ENCODE measurements at regions not wholly inside any gene's neighbourhood (a gene's known extent, or its start where the extent isn't known, plus 50 kb on each side); places are given as distances from the start of the nearest gene placed in this dataset.

- no peak overlapping the region for H3K9ac ChIP-seq (ENCODE audit: control insufficient read depth, insufficient read depth, low read length)
- H2AFZ ChIP-seq (ENCODE audit: control insufficient read depth, low read depth, low read length): no peak overlapping the region
- H3K4me2 ChIP-seq (ENCODE audit: control insufficient read depth, insufficient read depth): no peak overlapping the region
- FAIRE-seq (no peak), DNase-seq (ENCODE audit: low read depth, low spot score) (no peak), ATAC-seq (no peak)
- ChIA-PET RAD21 (ENCODE audit: unreplicated experiment) (interaction anchor here (0.9 to 1.3 kb wide), 2 partner anchors 10 to 32 kb away, joined by 3 read pairs; no protein-coding TSS in a partner anchor), SMC1A (ENCODE audit: uncharacterized antibody, unreplicated experiment) (interaction anchor here (0.9 to 1.7 kb wide), 7 partner anchors 11 to 775 kb away, joined by 3 to 6 read pairs (median 3); no protein-coding TSS in a partner anchor), CTCF (interaction anchor here (0.9 kb wide), 1 partner anchor 20 kb away, joined by 3 read pairs; no protein-coding TSS in a partner anchor), POLR2A (interaction anchor here (0.9 kb wide), 1 partner anchor 15 kb away, joined by 3 read pairs; no protein-coding TSS in a partner anchor)
- no peaks in the 10 kb centered on the region for H3K79me2 ChIP-seq (ENCODE audit: control insufficient read depth, insufficient read depth, low read length)
- no peaks in the 10 kb centered on the region for H4K20me1 ChIP-seq (ENCODE audit: control insufficient read depth, insufficient read depth)
- no TSS peak for BruUV-seq (replicated peaks)
- no peaks in the 10 kb centered on the region for H3K4me1 ChIP-seq (ENCODE audit: control insufficient read depth, insufficient read depth, low read length)
- H3K36me3 ChIP-seq (ENCODE audit: control insufficient read depth in 2 of 2, insufficient read depth in 2 of 2, low read length in 1 of 2): no peaks in the 10 kb centered on the region
- in situ Hi-C loops (cut with MboI) (no loop called here), intact Hi-C loops (cut with micrococcal nuclease; ENCODE audit: unreplicated experiment) (no loop called here)
- no peaks in the 10 kb centered on the region for H3K9me3 ChIP-seq (replicated peaks; ENCODE audit: control insufficient read depth, insufficient read depth, low read length)
- no peaks in the 10 kb centered on the region for H3K27me3 ChIP-seq (replicated peaks in 1 of 2; ENCODE audit: control insufficient read depth in 2 of 2, insufficient read depth in 2 of 2, low read length in 1 of 2)
- H3K27ac ChIP-seq (ENCODE audit: control insufficient read depth, insufficient read depth): no peak overlapping the region
- H3K4me3 ChIP-seq: no peak overlapping the region
- no peak for TF ChIP-seq E2F4 (IDR thresholded peaks at IDR 0.05; ENCODE audit: low read depth, low read length)
- TF ChIP-seq PAX5 (IDR thresholded peaks at IDR 0.05; ENCODE audit: borderline replicate concordance, low read depth, low read length): no peak
- TF ChIP-seq GATAD2B (conservative IDR thresholded peaks at IDR 0.05; ENCODE audit: low read depth): no peak
- TF ChIP-seq MTA3 (IDR thresholded peaks at IDR 0.05; ENCODE audit: borderline replicate concordance, low read length): no peak
- TF ChIP-seq MEF2A (IDR thresholded peaks at IDR 0.05; ENCODE audit: insufficient read depth, low read depth, low read length): no peak
- no peak for TF ChIP-seq SMAD1 (IDR thresholded peaks at IDR 0.05; ENCODE audit: low read depth, partially characterized antibody)
- TF ChIP-seq POLR2AphosphoS2 (IDR thresholded peaks at IDR 0.05; ENCODE audit: low read depth, low read length): no peak
- no peak for TF ChIP-seq E4F1 (IDR thresholded peaks at IDR 0.05; ENCODE audit: borderline replicate concordance, partially characterized antibody)
- TF ChIP-seq NKRF (conservative IDR thresholded peaks at IDR 0.05): no peak
- no peak for TF ChIP-seq CHD2 (IDR thresholded peaks at IDR 0.05; ENCODE audit: borderline replicate concordance, low read depth, low read length)
- TF ChIP-seq RELA (IDR thresholded peaks at IDR 0.05; ENCODE audit: borderline replicate concordance, partially characterized antibody): no peak
- TF ChIP-seq MAX (IDR thresholded peaks at IDR 0.05; ENCODE audit: low read depth, low read length): no peak
- no peak for TF ChIP-seq PAX8 (IDR thresholded peaks at IDR 0.05)
- TF ChIP-seq ATF2 (IDR thresholded peaks at IDR 0.05; ENCODE audit: low read length): no peak
- TF ChIP-seq ELK1 (IDR thresholded peaks at IDR 0.05; ENCODE audit: low read depth, low read length): no peak
- TF ChIP-seq TCF3 (IDR thresholded peaks at IDR 0.05; ENCODE audit: borderline replicate concordance, insufficient read depth, low read depth, low read length): no peak
- no peak for TF ChIP-seq SREBF1 (IDR thresholded peaks at IDR 0.05; ENCODE audit: low read length)
Measured at GRCh38 chr7:46714904-46715303, 793.8 kb upstream of the IGFBP3 start.
